HepG2 (cell line): ENCODE measurements at regions not wholly inside any gene's neighbourhood (a gene's known extent, or its start where the extent isn't known, plus 50 kb on each side); places are given as distances from the start of the nearest gene placed in this dataset.

Experiments used
- ATAC-seq: fragments of 200-7000 bp; cut with Tn5 transposase; 3 replicates; pipeline ENCODE4 v1.9.1; 2020; ENCODE audit warnings: mild to moderate bottlenecking, moderate library complexity
- BruUV-seq: library from RNA; stranded (reverse); fragments of 400-500 nt; replicated peaks from 2 replicates; lab custom pipeline; 2021; lab: Mats Ljungman, UMichigan
- CTCF ChIA-PET: fragments of 300-600 bp; formaldehyde crosslinking; extraction: SDS; loops from one replicate; lab custom pipeline; 2021; ENCODE audit warnings: low total read pairs, inconsistent platforms, low intra/inter-chr PET ratio; lab: Yijun Ruan, JAX
- POLR2A ChIA-PET: fragments of 350-600 bp; sonication (Branson Sonifier 250); formaldehyde crosslinking; loops from one replicate; lab custom pipeline; 2020; ENCODE audit warnings: antibody characterized with exemption, inconsistent platforms; lab: Yijun Ruan, JAX
- DNase-seq: peaks from one replicate; pipeline ENCODE4 v3.0.0-alpha.2; 2015; ENCODE audit warnings: low spot score
- FAIRE-seq: peaks from 3 replicates; lab custom pipeline; 2011; peaks lifted over from hg19 to GRCh38; lab: Jason Lieb, UNC
- H2AFZ ChIP-seq: one replicate; pipeline ENCODE4 v1.6.1; 2011; ENCODE audit warnings: low read length, inconsistent platforms
- H3K27ac ChIP-seq: fragments of 300-600 bp; 3 replicates; pipeline ENCODE4 v1.8.0; 2011; ENCODE audit warnings: mixed run types, mild to moderate bottlenecking, mixed read lengths, low read length, inconsistent platforms; ENCODE audit not compliant: insufficient read depth; ENCODE audit errors: extremely low read length
- H3K27me3 ChIP-seq, 2 experiments: fragments of 200-600 bp in 1 of 2; 2 replicates in 1 of 2; 3 replicates in 1 of 2; pipeline versions ENCODE4 v1.6.0 to v1.8.0; 2011; ENCODE audit warnings: low read length in 2 of 2, mild to moderate bottlenecking in 2 of 2, moderate library complexity in 2 of 2, inconsistent platforms in 1 of 2; ENCODE audit not compliant: insufficient read depth in 2 of 2, control insufficient read depth in 1 of 2
- H3K36me3 ChIP-seq, 2 experiments: fragments of 200-600 bp in 1 of 2; replicated peaks in 1 of 2; 2 replicates in 1 of 2; 3 replicates in 1 of 2; pipeline versions ENCODE4 v1.5.1 to v1.8.0; 2011; ENCODE audit warnings: low read length in 2 of 2, inconsistent platforms in 1 of 2; ENCODE audit not compliant: insufficient read depth in 2 of 2, control insufficient read depth in 1 of 2
- H3K4me1 ChIP-seq: 2 replicates; pipeline ENCODE4 v1.5.1; 2012; ENCODE audit warnings: low read length, inconsistent platforms; ENCODE audit not compliant: insufficient read depth
- H3K4me2 ChIP-seq: 2 replicates; pipeline ENCODE4 v1.6.0; 2011; ENCODE audit warnings: low read depth, low read length, inconsistent platforms
- H3K4me3 ChIP-seq, 3 experiments: fragments of 200-600 bp in 1 of 3; sonication (generic), shearing (Covaris generic) in 1 of 3; replicated peaks in 1 of 3; 2 replicates each; pipeline ENCODE4 v1.5.1; 2011 to 2016; ENCODE audit warnings: low read length in 3 of 3, inconsistent platforms in 2 of 3, low read depth in 2 of 3, mild to moderate bottlenecking in 2 of 3, control low read depth in 1 of 3, mixed read lengths in 1 of 3; ENCODE audit not compliant: insufficient read depth in 1 of 3
- H3K79me2 ChIP-seq: one replicate; pipeline ENCODE4 v1.6.1; 2011; ENCODE audit warnings: low read length, inconsistent platforms; ENCODE audit not compliant: insufficient read depth
- H3K9ac ChIP-seq: 2 replicates; pipeline ENCODE4 v1.6.0; 2011; ENCODE audit warnings: mild to moderate bottlenecking, low read depth, low read length, inconsistent platforms; ENCODE audit not compliant: insufficient read depth
- H3K9me3 ChIP-seq: 2 replicates; pipeline ENCODE4 v1.5.1; 2012; ENCODE audit warnings: mild to moderate bottlenecking, low read length
- H4K20me1 ChIP-seq: 2 replicates; pipeline ENCODE4 v1.6.0; 2011; ENCODE audit warnings: inconsistent platforms, mild to moderate bottlenecking, low read length, moderate library complexity; ENCODE audit not compliant: insufficient read depth
- ATF7-NPFF ChIP-seq: sonication (generic); formaldehyde crosslinking; IDR thresholded peaks from 2 replicates; pipeline ENCODE4 v1.8.1; 2023; ENCODE audit warnings: mild to moderate bottlenecking, low read depth, missing genetic modification reagents, moderate library complexity
- FOXM1 ChIP-seq: sonication (generic); formaldehyde crosslinking; IDR thresholded peaks from 2 replicates; pipeline ENCODE4 v1.5.0; 2020; ENCODE audit warnings: missing genetic modification reagents
- FUBP1 ChIP-seq: sonication (generic); formaldehyde crosslinking; IDR thresholded peaks from 2 replicates; pipeline ENCODE4 v1.5.1; 2020; ENCODE audit warnings: missing genetic modification reagents, mild to moderate bottlenecking, borderline replicate concordance
- HDAC1 ChIP-seq: sonication (generic); formaldehyde crosslinking; IDR thresholded peaks from 2 replicates; pipeline ENCODE4 v1.5.1; 2020; ENCODE audit warnings: mild to moderate bottlenecking, missing genetic modification reagents
- MIXL1 ChIP-seq: IDR thresholded peaks from 2 replicates; pipeline ENCODE4 v1.6.1; 2016
- MYC ChIP-seq: sonication (generic); formaldehyde crosslinking; IDR thresholded peaks from 2 replicates; pipeline ENCODE4 v1.9.0; 2021; ENCODE audit warnings: missing genetic modification reagents, borderline replicate concordance
- MZF1 ChIP-seq: sonication (generic); formaldehyde crosslinking; IDR thresholded peaks from 2 replicates; pipeline ENCODE4 v1.8.1; 2023; ENCODE audit warnings: mild to moderate bottlenecking, missing genetic modification reagents, borderline replicate concordance
- NKX3-1 ChIP-seq: sonication (generic); formaldehyde crosslinking; IDR thresholded peaks from 2 replicates; pipeline ENCODE4 v1.5.0; 2020; ENCODE audit warnings: missing genetic modification reagents
- SP2 ChIP-seq: sonication (generic); formaldehyde crosslinking; IDR thresholded peaks from 2 replicates; pipeline ENCODE4 v1.5.1; 2020; ENCODE audit warnings: mild to moderate bottlenecking, missing genetic modification reagents
- TMF1 ChIP-seq: sonication (generic); formaldehyde crosslinking; IDR thresholded peaks from 2 replicates; pipeline ENCODE4 v1.8.1; 2022; ENCODE audit warnings: low read depth, missing genetic modification reagents
- TSC22D2 ChIP-seq: sonication (generic); formaldehyde crosslinking; IDR thresholded peaks from 2 replicates; pipeline ENCODE4 v1.5.1; 2020; ENCODE audit warnings: missing genetic modification reagents, mild to moderate bottlenecking, borderline replicate concordance
- XRCC5 ChIP-seq: fragments of 200-400 bp; formaldehyde crosslinking; optimal IDR thresholded peaks from 2 replicates; pipeline ENCODE3; 2017; ENCODE audit warnings: mild to moderate bottlenecking, low read length
- ZFAT ChIP-seq: sonication (generic); formaldehyde crosslinking; conservative IDR thresholded peaks from 2 replicates; pipeline ENCODE4 v1.8.1; 2023; ENCODE audit warnings: missing genetic modification reagents, inconsistent platforms
- ZNF282 ChIP-seq: fragments of 450-650 bp; IDR thresholded peaks from 2 replicates; pipeline ENCODE4 v1.6.1; 2018; ENCODE audit not compliant: partially characterized antibody
- ZNF3 ChIP-seq: IDR thresholded peaks from 2 replicates; pipeline ENCODE4 v1.7.0; 2017; ENCODE audit warnings: inconsistent platforms
- ZNF460 ChIP-seq: sonication (generic); formaldehyde crosslinking; IDR thresholded peaks from 2 replicates; pipeline ENCODE4 v1.5.1; 2020; ENCODE audit warnings: missing genetic modification reagents, mild to moderate bottlenecking, borderline replicate concordance
- ZNF496 ChIP-seq: sonication (generic); formaldehyde crosslinking; IDR thresholded peaks from 2 replicates; pipeline ENCODE4 v1.8.1; 2023; ENCODE audit warnings: mild to moderate bottlenecking, moderate library complexity, missing genetic modification reagents; ENCODE audit not compliant: insufficient replicate concordance
- ZSCAN31 ChIP-seq: sonication (generic); formaldehyde crosslinking; IDR thresholded peaks from 2 replicates; pipeline ENCODE4 v1.5.0; 2020; ENCODE audit warnings: low read depth, mild to moderate bottlenecking, missing genetic modification reagents
- WGBS: methylation state at CpG from one replicate; pipeline ENCODE4 v1.1.6; 2017; ENCODE audit warnings: low lambda C conversion rate; 5-methylcytosine and 5-hydroxymethylcytosine counted together
- in situ Hi-C: cut with HindIII; loops from 2 replicates; pipeline ENCODE4 v1.10.0; 2017; ENCODE audit warnings: low pct_unique_long_range_greater_than_20kb; ENCODE audit not compliant: extremely low pct_ligation_motif_present
- intact Hi-C: fragments of 100-400 bp; cut with micrococcal nuclease; formaldehyde crosslinking; loops from one replicate; pipeline ENCODE4 v1.10.0; 2022; ENCODE audit not compliant: unreplicated experiment
- TF ChIP-seq, protein P1 (sequence below): sonication (generic); formaldehyde crosslinking; IDR thresholded peaks from 2 replicates; pipeline ENCODE4 v1.4.0; 2020; ENCODE audit warnings: mild to moderate bottlenecking, missing genetic modification reagents
- TF ChIP-seq, protein P2 (sequence below): sonication (generic); formaldehyde crosslinking; IDR thresholded peaks from 2 replicates; pipeline ENCODE4 v1.8.0; 2022; ENCODE audit warnings: missing genetic modification reagents, mild to moderate bottlenecking, moderate library complexity, borderline replicate concordance

DNA sequence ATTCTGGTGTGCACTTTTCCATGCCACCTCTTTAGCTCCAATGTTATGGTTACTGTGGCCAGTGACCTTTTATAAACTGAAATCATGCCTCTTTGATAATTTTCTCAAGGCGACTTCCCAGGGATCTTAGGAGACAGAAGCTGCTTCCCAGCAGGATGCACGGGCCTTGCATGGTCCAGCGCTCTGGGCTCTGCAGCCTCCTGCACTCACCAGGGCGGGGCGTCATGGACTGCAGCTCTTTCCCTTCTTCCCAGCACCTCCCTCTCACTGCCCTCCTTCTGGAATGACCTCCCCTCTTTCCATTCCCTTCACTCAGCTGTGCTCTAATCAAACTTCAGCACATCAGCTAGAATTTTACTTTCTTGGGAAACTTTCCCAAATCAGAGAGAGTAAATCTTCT lies 318.3 kb downstream of the IRS2 start (continued):
- TF ChIP-seq, protein P1, sequence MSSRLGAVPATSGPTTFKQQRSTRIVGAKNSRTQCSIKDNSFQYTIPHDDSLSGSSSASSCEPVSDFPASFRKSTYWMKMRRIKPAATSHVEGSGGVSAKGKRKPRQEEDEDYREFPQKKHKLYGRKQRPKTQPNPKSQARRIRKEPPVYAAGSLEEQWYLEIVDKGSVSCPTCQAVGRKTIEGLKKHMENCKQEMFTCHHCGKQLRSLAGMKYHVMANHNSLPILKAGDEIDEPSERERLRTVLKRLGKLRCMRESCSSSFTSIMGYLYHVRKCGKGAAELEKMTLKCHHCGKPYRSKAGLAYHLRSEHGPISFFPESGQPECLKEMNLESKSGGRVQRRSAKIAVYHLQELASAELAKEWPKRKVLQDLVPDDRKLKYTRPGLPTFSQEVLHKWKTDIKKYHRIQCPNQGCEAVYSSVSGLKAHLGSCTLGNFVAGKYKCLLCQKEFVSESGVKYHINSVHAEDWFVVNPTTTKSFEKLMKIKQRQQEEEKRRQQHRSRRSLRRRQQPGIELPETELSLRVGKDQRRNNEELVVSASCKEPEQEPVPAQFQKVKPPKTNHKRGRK: no peak
- TF ChIP-seq FUBP1 (CRISPR knock-in tag) (no peak), MIXL1 (CRISPR knock-in tag) (no peak), FOXM1 (CRISPR knock-in tag) (no peak), TSC22D2 (CRISPR knock-in tag) (no peak), ATF7-NPFF (CRISPR knock-in tag) (no peak), HDAC1 (no peak)

- Histone ChIP-seq H3K27ac (no peak overlapping the region), H2AFZ (no peak overlapping the region), H3K4me1 (no peaks in the 10 kb centered on the region), H3K79me2 (no peaks in the 10 kb centered on the region), H3K9ac (no peak overlapping the region), H3K36me3 (no peaks in the 10 kb centered on the region), H3K4me2 (no peak overlapping the region), H4K20me1 (no peaks in the 10 kb centered on the region), H3K27me3 (no peaks in the 10 kb centered on the region), H3K9me3 (peaks cover 61% of the 10 kb centered on the region), H3K4me3 (no peak overlapping the region)
- FAIRE-seq (no peak), ATAC-seq (no peak), DNase-seq (no peak)
- intact Hi-C loops (no loop called here), in situ Hi-C loops (no loop called here)
- no TSS peak for BruUV-seq
- CTCF ChIA-PET: no interaction called here
- POLR2A ChIA-PET: no interaction called here
- WGBS: 0% methylated on average over 2 of the region's 2 CpGs
- TF ChIP-seq NKX3-1 (CRISPR knock-in tag) (no peak), TMF1 (no peak), ZNF460 (CRISPR knock-in tag) (no peak), MZF1 (CRISPR knock-in tag) (no peak), XRCC5 (no peak), SP2 (no peak), ZNF3 (CRISPR knock-in tag) (no peak), ZSCAN31 (no peak), ZNF282 (no peak), MYC (CRISPR knock-in tag) (no peak), ZFAT (CRISPR knock-in tag) (no peak), ZNF496 (CRISPR knock-in tag) (no peak)
- TF ChIP-seq, protein P2, sequence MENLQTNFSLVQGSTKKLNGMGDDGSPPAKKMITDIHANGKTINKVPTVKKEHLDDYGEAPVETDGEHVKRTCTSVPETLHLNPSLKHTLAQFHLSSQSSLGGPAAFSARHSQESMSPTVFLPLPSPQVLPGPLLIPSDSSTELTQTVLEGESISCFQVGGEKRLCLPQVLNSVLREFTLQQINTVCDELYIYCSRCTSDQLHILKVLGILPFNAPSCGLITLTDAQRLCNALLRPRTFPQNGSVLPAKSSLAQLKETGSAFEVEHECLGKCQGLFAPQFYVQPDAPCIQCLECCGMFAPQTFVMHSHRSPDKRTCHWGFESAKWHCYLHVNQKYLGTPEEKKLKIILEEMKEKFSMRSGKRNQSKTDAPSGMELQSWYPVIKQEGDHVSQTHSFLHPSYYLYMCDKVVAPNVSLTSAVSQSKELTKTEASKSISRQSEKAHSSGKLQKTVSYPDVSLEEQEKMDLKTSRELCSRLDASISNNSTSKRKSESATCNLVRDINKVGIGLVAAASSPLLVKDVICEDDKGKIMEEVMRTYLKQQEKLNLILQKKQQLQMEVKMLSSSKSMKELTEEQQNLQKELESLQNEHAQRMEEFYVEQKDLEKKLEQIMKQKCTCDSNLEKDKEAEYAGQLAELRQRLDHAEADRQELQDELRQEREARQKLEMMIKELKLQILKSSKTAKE (CRISPR knock-in tag): no peak
These were observed 321.2 kb downstream of the IRS2 start for GRCh38 chr13:109465148-109465547.
